Fibroblast of skin of back (primary cell): ENCODE measurements at regions not wholly inside any gene's neighbourhood (a gene's known extent, or its start where the extent isn't known, plus 50 kb on each side); places are given as distances from the start of the nearest gene placed in this dataset.
"Not testable (repeated sequence)": the region's sequence is repeated elsewhere in the genome, so short reads cannot be mapped to it uniquely, and the experiment has no call there.

Experiments
- DNase-seq: peaks from one replicate; pipeline ENCODE4 v3.0.0-alpha.2; 2013

DNA sequence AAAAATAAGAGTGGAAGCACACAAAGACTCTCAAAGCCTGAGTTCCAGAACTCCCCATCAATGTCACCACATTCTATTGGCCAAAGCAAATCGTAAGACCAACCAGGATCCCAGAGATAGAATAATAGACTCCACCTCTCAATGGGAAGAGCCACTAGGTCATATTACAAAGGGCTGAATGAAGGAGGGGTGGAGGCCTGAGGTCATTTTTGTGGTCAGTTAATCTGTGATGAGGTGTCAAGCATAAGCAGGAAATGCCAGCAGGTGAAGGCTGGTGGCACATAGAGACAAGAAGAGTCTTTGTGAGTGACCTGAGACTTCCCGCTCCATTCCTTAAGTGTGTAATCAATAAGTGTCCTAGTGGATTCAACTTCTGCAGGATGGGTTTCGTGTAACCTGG, 144.3 kb downstream of the TFCP2L1 start:
- no peak for DNase-seq

GRCh38 chr2:121142452-121142851, 142.6 kb downstream of the TFCP2L1 start:
- DNase-seq: no peak

DNA sequence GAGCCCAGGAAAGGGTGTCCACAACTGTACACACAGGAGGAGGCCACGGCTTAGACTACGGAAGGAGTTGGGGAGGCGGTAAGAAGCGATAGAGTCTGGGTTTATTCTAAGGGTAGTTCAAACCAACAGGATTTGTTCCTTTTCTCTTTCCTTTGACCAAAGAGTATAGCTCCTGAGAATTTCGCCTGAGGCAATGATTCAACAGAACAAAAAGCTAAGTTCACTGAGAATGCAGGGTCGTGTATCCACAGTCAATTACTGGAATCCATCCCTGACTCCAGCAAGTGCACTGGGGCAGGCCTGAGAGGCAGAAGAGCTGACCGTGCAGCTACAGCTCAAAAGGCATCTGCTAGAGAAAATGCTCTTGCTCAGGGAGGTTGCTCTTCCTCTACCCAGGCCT, 140.9 kb downstream of the TFCP2L1 start:
- DNase-seq: no peak

- no peak for DNase-seq
Observed at GRCh38 chr2:121146630-121147029, 138.4 kb downstream of the TFCP2L1 start.

DNA sequence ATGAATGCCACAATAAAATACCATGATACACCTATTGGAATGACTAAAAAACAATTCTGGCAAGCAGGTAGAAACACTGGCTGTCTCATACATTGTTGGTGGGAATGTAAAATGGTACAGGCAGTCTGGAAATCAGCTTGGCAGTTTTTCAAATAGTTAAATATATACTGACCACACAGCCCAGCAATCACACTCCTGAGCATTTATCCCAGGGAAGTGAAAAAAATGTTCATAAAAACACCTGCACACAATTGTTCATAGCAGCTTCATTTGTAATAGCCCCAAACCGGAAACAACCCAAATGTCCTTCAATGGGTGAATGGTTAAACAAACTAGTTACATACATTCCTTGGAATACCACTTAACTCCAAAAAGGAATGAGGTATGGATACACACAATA, 137.2 kb downstream of the TFCP2L1 start:
- no peak for DNase-seq

- DNase-seq: no peak
Observed at GRCh38 chr2:121148481-121148880, 136.5 kb downstream of the TFCP2L1 start.

DNA sequence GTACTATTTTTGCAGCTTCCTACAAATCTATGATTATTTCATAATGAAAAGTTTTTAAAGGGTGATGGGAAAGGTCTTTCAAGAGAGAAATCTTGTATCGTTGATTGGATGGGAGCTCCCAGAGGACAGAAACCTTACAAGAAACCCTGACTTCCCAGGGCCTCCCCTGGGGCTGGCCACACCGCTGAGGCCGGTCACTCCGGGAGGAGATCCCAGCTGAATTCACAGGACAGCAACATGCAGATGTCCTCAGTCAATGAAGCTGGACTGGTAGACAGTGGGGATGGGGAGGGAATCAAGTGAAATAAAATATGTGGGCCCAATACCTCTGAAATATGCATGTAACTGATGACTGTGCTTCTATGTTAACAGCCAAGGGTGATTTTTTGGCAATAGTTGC, 135.6 kb downstream of the TFCP2L1 start:
- DNase-seq: no peak

DNA sequence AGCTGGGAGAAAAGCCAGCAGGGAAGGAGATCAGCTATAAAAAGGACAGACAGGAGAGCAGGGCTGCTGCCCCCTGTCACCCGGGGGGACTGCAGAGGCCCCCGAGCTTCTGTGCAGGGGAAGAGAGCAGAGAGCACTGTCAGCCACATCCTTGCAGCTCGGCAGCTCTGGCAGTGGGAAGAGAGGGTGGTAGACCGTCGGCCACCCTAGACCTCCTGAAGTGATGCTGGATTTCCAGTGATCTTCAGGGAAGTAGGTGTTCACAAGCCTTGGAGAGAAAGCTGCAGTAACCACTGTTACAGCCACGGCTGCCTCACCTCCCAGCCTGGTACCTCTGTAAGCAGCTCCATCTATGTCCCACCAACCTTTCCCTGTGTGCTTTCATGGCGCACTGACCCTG, 134.9 kb downstream of the TFCP2L1 start:
- no peak for DNase-seq

DNA sequence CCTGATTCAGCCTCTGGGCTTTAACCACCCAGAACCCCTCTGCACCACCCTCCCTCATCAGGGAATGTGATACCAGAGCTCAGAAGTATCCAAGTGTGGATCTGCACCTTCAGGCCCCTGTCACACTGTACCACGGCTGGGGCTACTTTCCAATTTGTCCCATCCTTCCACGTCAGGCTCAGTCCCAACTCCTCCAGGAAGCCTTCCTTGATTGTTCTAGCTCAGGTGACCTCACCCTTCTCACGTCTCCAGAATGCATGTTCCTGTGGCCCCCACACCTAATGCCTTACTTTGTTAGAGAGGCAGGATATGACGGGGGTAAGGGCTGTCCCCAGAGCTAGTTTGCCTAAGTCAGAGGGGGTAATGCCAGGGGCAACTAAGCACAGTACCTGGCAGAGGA, 134.3 kb downstream of the TFCP2L1 start:
- no peak for DNase-seq

DNA sequence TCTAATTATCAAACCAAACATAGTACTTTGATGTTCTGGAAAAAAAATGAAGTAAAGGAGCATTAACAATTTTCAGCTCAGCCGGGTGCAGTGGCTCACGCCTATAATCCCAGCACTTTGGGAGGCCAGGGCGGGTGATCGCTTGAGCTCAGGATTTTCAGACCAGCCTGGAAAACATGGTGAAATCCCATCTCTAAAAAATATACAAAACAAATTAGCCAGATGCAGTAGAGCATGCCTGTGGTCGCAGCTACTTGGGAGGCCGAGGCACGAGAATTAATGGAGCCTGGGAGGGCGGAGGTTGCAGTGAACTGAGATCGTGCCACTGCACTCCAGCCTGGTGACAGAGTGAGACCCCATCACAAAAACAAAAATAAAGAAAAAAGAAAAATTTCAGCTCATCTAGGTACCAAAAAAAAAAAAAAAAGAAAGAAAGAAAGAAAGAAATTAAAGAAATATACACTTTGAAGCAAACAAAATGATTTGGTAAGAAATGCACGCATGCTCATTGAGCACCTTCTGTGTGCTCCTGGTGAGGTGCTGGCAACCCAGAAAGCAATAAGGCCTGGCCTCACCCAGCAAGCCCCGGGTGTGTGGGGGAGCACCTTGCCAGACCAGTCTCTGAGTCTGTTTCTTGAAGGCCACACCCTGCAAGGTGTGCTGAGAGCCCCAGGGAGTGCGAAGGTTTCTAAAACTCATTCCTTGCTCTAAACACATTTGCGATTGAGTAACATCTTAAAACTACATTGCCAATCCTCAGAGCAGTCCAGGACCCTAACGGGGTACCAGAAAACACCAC, 133.5 kb downstream of the TFCP2L1 start:
- DNase-seq: no peak

- DNase-seq: no peak
Observed at GRCh38 chr2:121152861-121153260, 132.1 kb downstream of the TFCP2L1 start.

GRCh38 chr2:121153516-121153915, 131.5 kb downstream of the TFCP2L1 start:
- DNase-seq: no peak

- no peak for DNase-seq
Observed at GRCh38 chr2:121155502-121156056, 129.4 kb downstream of the TFCP2L1 start.

- not testable (repeated sequence) for DNase-seq
Observed at GRCh38 chr2:121157481-121157880, 127.5 kb downstream of the TFCP2L1 start.

DNA sequence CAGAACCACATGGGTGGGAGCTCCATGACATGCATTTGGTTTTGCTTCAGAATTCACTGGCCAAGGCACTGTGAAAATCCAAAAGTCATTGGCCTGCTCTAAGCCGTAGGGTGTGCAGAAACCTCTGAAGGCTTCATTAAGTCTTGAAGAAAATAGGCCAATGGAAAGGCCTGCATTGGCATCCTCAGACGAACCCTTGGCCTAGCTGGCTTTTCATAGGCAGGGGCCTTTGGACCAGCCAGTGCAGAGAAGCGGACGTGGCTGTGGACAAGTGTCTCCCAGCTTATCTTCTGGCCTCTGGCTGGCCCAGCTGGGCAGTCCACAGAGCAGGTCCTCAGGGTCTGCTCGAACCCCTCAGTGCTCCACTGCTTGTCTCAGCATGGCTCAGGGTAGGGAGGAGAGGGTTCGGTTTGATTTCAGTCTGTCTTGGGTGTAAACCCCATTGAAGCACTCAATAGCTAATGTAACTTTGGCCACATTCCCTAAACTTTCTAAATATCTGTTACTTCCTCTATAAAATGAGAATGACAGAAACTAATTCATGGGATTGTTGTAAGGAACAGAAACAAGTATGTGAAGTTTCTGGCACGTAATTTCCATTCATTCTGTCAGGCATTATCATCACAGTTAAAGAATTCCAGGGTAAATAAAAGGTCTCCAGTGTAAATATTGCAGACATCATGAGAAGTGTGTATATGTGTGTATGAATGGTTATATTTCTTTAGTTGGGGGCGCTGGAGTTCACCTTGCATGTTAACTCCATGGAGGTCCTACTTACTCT, 125.5 kb downstream of the TFCP2L1 start:
- peak; percentile 3 for DNase-seq

GRCh38 chr2:121160366-121160765, 124.6 kb downstream of the TFCP2L1 start:
- DNase-seq: peak; percentile 23

DNA sequence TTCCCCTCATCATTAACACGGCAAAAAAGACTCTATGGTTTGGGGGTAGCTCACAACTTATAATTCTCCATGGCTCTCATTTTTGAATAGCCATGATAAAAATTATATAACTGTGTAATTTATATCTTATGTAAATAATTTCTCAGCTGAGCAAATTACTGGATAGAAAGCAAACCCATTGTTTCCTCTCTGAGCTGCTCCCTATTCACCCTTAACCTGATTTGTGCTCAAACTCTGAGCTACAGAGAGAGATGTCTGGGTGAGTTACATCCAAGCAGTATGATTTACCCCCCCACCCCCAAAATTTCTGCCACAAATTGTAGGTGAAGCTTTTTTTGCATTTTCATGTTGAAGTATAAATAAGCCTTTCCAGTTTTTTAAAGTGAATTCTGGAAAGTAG, 123.7 kb downstream of the TFCP2L1 start:
- DNase-seq: no peak

DNA sequence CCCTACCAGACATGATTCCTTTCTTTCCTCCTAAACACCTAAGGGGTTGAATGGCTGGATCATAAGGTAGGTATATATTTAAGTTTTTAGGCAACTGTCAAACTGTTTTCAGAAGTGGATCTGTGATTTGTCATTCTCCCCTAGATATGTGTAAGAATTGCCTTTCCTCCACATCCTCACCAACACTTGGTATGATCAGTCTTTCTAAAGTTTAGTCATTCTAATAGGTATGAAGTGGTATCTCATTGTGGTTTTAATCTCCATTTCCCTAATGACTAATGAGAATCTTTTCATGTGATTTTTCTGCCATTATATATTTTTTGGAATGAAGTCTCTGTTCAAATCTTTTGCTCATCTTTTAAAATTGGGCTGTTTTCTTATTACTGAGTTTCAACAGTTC, 122.1 kb downstream of the TFCP2L1 start:
- no peak for DNase-seq

GRCh38 chr2:121164042-121164441, 121.0 kb downstream of the TFCP2L1 start:
- DNase-seq: no peak

- DNase-seq: no peak
Observed at GRCh38 chr2:121165038-121165542, 119.9 kb downstream of the TFCP2L1 start.
